RWPE2 (cell line): ENCODE measurements at regions not wholly inside any gene's neighbourhood (a gene's known extent, or its start where the extent isn't known, plus 50 kb on each side); places are given as distances from the start of the nearest gene placed in this dataset.
"Not testable (repeated sequence)": the region's sequence is repeated elsewhere in the genome, so short reads cannot be mapped to it uniquely, and the experiment has no call there.

Experiments
- ATAC-seq: fragments of 200-7000 bp; cut with Tn5 transposase; 3 replicates; pipeline ENCODE4 v1.9.1; 2021; ENCODE audit warnings: low read depth
- DNase-seq: peaks from one replicate; pipeline ENCODE4 v3.0.0-alpha.2; 2020; ENCODE audit warnings: low spot score
- H3K27ac ChIP-seq: fragments of 450-650 bp; 2 replicates; pipeline ENCODE4 v1.5.1; 2017; ENCODE audit warnings: mild to moderate bottlenecking; ENCODE audit not compliant: poor library complexity, severe bottlenecking
- H3K27me3 ChIP-seq: fragments of 250-450 bp; sonication (Bioruptor Pico); 2 replicates; pipeline ENCODE4 v1.5.1; 2021; ENCODE audit warnings: mild to moderate bottlenecking, moderate library complexity; ENCODE audit not compliant: insufficient read depth, poor library complexity, severe bottlenecking
- H3K36me3 ChIP-seq: fragments of 250-450 bp; sonication (Bioruptor Pico); 2 replicates; pipeline ENCODE4 v1.5.1; 2020; ENCODE audit warnings: low read depth, mild to moderate bottlenecking, moderate library complexity
- H3K4me1 ChIP-seq: fragments of 250-450 bp; sonication (Bioruptor Pico); 2 replicates; pipeline ENCODE4 v1.5.1; 2021; ENCODE audit warnings: mild to moderate bottlenecking, moderate library complexity; ENCODE audit not compliant: insufficient read depth, poor library complexity, severe bottlenecking
- H3K4me3 ChIP-seq: fragments of 250-450 bp; sonication (Bioruptor Pico); 2 replicates; pipeline ENCODE4 v1.5.1; 2021; ENCODE audit warnings: mild to moderate bottlenecking, moderate library complexity; ENCODE audit not compliant: severe bottlenecking
- H3K9me3 ChIP-seq: fragments of 250-450 bp; sonication (Bioruptor Pico); 2 replicates; pipeline ENCODE4 v1.5.1; 2021; ENCODE audit warnings: mild to moderate bottlenecking, moderate library complexity; ENCODE audit not compliant: severe bottlenecking
- TF ChIP-seq, protein P1 (sequence below): fragments of 450-650 bp; IDR thresholded peaks from one replicate; pipeline ENCODE4 v1.5.1; 2017; ENCODE audit warnings: mild to moderate bottlenecking, moderate library complexity; ENCODE audit not compliant: poor library complexity, severe bottlenecking

DNA sequence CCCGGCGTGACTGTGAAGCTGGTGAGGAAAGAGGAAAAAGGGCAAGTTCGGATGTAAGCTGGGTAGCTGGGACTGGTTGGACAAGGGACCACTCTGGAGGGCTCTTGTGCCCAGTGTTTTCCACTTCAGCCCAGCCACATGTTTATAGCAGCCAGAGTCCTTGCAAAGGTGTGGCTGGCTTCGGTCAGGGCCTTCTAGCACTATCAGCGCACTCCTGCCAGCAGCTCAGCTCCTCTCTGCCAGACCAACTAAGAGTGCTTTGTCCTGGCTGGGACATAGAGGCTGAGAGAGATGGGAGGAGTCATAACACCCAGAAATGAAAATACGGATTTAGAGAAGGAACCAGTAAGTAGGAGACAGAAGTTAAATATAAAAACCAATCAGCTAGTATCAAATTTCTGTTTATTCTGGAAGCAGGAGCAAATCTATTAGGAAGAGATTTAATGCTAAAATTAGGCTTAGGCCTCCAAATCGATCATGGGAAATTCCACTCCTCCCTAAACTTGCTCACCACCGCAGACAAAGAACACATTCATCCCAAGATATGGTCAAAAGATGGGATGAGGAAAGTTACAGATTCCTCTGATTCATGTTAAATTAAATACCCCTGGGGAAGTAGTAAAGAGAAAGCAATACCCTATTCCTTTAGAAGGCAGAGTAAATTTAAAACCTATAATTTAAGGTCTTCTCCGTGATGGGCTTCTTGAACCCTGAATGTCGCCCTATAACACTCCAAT, 135.0 kb downstream of the RALA start:
- TF ChIP-seq, protein P1, sequence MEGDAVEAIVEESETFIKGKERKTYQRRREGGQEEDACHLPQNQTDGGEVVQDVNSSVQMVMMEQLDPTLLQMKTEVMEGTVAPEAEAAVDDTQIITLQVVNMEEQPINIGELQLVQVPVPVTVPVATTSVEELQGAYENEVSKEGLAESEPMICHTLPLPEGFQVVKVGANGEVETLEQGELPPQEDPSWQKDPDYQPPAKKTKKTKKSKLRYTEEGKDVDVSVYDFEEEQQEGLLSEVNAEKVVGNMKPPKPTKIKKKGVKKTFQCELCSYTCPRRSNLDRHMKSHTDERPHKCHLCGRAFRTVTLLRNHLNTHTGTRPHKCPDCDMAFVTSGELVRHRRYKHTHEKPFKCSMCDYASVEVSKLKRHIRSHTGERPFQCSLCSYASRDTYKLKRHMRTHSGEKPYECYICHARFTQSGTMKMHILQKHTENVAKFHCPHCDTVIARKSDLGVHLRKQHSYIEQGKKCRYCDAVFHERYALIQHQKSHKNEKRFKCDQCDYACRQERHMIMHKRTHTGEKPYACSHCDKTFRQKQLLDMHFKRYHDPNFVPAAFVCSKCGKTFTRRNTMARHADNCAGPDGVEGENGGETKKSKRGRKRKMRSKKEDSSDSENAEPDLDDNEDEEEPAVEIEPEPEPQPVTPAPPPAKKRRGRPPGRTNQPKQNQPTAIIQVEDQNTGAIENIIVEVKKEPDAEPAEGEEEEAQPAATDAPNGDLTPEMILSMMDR = no peak
- ATAC-seq (no peak), DNase-seq (no peak)
- no peaks in the 10 kb centered on the region for H3K9me3 ChIP-seq
- no peak overlapping the region for H3K27ac ChIP-seq
- H3K4me1 ChIP-seq = peaks cover 12% of the 10 kb centered on the region
- H3K27me3 ChIP-seq = no peaks in the 10 kb centered on the region
- H3K4me3 ChIP-seq = no peak overlapping the region
- no peaks in the 10 kb centered on the region for H3K36me3 ChIP-seq

DNA sequence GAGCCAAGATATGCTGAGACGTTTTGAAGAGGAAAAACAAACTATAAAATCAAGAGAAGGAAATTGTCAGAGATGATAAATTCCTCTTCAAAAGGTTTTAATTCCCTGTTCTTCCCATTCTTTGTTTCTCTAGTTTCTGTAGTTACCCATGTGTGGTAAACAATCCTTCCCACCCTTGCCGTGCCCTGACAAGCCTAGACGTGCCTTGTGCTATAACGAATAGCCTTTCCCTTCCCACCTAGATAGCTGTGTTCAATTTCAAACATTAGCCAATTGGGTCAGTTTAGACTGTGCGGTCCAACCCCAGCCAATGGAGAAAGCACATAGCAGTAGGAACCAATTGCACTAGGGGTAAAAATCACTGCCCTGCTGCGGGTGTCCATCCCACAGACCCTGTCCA, 138.1 kb downstream of the RALA start:
- Histone ChIP-seq H3K4me1 (peaks cover 8% of the 10 kb centered on the region), H3K4me3 (no peak overlapping the region)

DNA sequence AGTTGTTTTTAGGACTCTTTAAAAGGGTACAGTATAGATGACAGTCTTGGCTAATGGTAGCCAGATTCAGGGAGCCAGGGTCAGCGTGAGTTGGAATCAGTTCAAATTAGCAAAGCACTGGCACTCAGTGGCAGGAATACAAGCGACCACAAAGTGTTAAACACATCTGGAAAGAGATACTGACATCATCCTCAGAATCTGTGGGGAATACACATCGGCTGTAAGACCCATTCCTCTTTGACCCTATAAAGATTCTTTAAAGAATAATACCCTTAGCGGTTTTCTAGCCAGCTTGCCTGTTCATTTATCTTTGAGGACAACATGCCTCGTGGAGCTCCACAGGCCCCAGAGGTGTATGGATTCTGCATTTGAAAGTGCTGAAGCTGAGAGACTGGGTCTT, 139.1 kb downstream of the RALA start:
- not testable (repeated sequence) for DNase-seq, H3K27me3 ChIP-seq, H3K27ac ChIP-seq, H3K36me3 ChIP-seq, H3K4me1 ChIP-seq, ATAC-seq, H3K4me3 ChIP-seq, H3K9me3 ChIP-seq

More for the DNA sequence above, 138.1 kb downstream of the RALA start:
- TF ChIP-seq, protein P1 = no peak
- ATAC-seq (peak; percentile 81), DNase-seq (no peak)
- Histone ChIP-seq H3K27me3 (no peaks in the 10 kb centered on the region), H3K27ac (no peak overlapping the region), H3K9me3 (no peaks in the 10 kb centered on the region), H3K36me3 (no peaks in the 10 kb centered on the region)

DNA sequence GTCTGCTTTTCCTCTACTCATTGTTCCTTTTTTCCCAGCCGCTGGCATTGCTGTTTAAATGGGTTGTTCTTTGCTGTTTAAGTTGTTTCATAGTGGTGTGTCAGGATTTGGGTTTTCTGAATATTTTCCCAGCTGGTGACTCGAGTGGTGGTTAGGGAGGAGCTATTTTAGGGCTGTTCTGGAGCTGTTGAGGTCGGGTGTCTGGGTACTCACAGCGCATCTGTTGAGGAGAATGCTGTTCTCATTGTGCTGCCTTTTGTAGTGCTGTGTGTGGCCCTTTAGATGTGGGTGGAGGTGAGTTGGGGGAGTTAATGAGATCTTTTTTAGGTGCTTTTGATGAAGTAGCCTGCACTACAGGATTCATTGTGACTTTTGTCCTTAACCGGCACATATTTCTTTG, 139.5 kb downstream of the RALA start:
- not testable (repeated sequence) for H3K4me1 ChIP-seq, H3K27me3 ChIP-seq, DNase-seq, H3K4me3 ChIP-seq, H3K9me3 ChIP-seq, H3K36me3 ChIP-seq, H3K27ac ChIP-seq, ATAC-seq

DNA sequence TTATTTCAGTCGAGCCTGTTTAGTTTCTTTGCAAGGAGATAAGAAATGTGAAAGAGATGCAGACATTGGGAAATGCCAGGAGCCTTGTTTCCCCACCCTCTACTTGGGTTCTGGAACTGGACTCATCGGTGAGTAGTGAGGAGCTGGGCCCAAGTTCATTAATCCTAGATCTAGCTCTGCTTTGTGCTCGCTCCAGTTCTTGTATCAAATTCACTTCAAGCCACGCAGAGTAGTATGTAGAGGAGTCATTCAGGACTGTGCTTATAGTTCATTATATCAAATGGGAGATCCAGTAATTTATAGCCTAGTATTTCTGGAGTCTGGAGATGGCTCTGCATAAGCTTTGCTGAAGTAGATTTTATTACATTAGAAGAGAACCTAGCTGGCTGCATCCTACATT, 142.5 kb downstream of the RALA start:
- H3K27ac ChIP-seq, H3K4me1 ChIP-seq, ATAC-seq, H3K36me3 ChIP-seq, H3K4me3 ChIP-seq, H3K27me3 ChIP-seq, DNase-seq, H3K9me3 ChIP-seq: not testable (repeated sequence)

DNA sequence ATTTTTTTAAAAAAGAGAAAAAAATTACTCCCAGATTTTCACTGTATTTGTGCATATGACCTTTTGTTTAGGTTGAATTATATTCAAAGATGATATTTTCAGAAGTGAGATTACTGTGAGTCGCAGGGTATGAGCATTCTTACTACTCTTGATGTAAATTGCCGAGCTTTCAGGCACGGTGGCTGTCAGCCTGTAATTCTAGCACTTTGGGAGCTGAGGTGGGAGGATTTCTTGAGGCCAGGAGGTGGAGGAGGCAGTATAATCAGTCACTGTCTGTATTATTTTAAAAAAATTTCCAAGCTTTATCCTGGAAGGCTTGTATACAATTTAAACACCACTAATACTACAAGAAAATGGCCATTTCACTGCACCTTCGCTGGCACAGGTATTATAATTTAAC, 145.1 kb downstream of the RALA start:
- not testable (repeated sequence) for H3K27me3 ChIP-seq, H3K4me1 ChIP-seq, H3K36me3 ChIP-seq, H3K4me3 ChIP-seq, DNase-seq, ATAC-seq, H3K27ac ChIP-seq, H3K9me3 ChIP-seq

DNA sequence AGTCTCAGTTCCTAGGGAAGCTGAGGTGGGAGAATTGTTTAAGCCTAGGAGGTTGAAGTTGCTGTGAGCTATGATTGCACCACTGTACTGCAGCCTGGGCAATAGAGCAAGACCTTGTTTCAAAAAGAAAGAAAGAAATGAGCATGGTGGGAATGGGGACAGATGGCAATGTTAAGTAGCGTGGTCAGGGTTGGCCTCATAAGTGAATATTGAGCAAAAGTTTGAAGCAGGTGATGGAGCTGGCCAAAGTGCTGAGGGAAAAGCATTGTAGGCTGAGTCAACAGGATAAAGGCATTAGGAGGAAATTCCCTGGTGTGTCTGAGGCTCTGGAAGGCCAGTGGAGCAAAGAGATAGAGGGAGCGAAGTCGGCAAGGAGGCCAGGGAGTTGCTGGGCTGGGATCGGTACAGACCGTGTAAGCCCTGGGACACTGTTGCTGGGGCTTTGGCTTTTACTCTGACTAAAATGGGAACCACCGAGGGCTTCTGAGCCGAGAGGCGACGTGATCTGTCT, 151.0 kb downstream of the RALA start:
- not testable (repeated sequence) for H3K4me3 ChIP-seq, H3K27me3 ChIP-seq, H3K9me3 ChIP-seq, ATAC-seq, H3K36me3 ChIP-seq, DNase-seq, H3K4me1 ChIP-seq, H3K27ac ChIP-seq

DNA sequence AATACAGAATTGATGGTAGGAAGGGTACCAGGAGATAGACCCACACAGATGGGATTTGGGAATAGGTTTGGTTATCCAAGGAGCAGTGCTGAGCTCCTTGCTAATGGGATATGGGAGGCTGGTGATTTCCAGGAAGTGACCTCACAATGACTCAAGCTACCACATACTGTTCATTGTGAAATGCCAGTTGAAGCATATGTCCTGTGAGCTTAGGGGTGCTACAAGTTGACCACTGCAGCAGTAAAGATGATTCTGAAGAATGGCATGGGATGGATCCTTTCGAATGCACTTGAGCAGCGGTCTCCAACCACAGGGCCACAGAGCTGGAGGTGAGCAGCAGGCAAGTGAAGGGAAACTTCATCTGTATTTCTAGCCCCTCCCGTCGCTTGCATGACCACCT, 158.2 kb downstream of the RALA start:
- not testable (repeated sequence) for H3K27me3 ChIP-seq, H3K36me3 ChIP-seq, DNase-seq, H3K27ac ChIP-seq, H3K9me3 ChIP-seq, ATAC-seq, H3K4me1 ChIP-seq, H3K4me3 ChIP-seq

DNA sequence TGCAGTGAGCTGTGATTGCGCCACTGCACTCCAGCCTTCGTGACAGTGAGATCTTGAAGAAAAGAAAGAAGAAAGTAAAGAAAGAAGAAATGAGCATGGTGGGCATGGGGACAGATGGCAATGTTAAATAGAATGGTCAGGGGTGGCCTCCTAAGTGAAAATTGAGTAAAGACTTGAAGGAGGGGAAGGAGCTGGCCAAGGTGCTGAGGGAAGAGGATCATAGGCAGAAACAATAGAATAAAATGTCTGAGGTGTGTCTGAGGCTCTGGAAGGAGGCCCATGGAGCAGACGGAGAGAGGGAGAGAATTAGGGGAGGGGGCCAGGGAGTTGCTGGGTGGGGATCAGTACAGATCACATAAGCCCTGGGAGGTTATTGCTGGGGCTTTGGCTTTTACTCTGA, 163.1 kb downstream of the RALA start:
- not testable (repeated sequence) for DNase-seq, H3K27ac ChIP-seq, H3K4me1 ChIP-seq, H3K9me3 ChIP-seq, H3K36me3 ChIP-seq, H3K4me3 ChIP-seq, H3K27me3 ChIP-seq, ATAC-seq

DNA sequence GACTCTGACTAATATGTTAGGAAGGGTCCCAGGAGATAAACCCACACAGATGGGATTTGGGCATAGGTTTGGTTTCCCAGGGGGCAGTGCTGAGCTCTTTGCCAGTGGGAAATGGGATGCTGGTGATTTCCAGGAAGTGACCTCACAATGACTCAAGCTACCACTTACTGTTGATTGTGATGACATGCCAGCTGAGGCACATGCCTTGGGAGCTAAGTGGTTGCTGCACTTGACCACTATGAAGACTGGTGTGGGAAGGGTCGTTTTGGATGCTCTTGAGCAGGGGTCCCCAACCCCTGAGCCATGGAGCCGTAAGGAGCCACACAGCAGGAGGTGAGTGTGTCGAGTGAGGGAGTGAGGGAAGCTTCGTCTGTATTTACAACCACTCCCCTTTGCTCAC, 159.0 kb upstream of the CDK13 start:
- H3K4me1 ChIP-seq, H3K9me3 ChIP-seq, DNase-seq, H3K27ac ChIP-seq, H3K4me3 ChIP-seq, H3K36me3 ChIP-seq, ATAC-seq, H3K27me3 ChIP-seq: not testable (repeated sequence)
